ENCODE measurements at regions not wholly inside any gene's neighbourhood (a gene's known extent, or its start where the extent isn't known, plus 50 kb on each side); places are given as distances from the start of the nearest gene placed in this dataset.

DNA sequence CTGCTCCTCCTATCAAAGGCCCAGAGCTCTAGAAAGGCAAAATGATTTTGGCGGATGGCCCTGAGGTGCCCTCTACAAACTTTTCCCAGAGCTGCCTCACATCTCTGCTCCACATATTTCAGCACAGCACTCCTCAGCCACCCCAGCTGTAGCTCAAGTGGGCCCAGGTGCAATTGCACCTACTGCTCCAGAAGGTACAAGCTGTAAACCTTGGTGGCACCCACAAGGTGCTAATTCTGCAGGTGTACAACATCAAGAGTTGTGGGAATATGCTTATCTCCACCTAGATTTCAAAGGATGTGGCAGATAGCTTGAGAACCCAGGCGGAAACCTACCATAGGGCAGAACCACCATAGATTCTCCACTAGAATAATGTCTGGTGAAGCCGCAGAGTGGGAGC, 432.2 kb downstream of the TMEM232 start:
- Histone ChIP-seq H3K27ac (ENCODE audit: insufficient read depth, low read length) (no peak overlapping the region), H4K91ac (ENCODE audit: insufficient read depth, low read depth, low read length) (no peak overlapping the region), H3K4ac (ENCODE audit: low read depth, low read length) (no peak overlapping the region), H3K9me1 (ENCODE audit: insufficient read depth, low read length) (no peaks in the 10 kb centered on the region), H3K27me3 (ENCODE audit: control insufficient read depth, insufficient read depth, low read length) (no peaks in the 10 kb centered on the region), H4K20me1 (ENCODE audit: insufficient read depth, low read length) (no peaks in the 10 kb centered on the region), H3K18ac (ENCODE audit: low read depth, low read length) (no peak overlapping the region), H2BK20ac (ENCODE audit: low read depth, low read length) (no peak overlapping the region), H2AFZ (replicated peaks; ENCODE audit: low read length, poor library complexity) (no peak overlapping the region), H2AK9ac (replicated peaks; ENCODE audit: low read depth, low read length, poor library complexity) (no peak overlapping the region), H3K79me1 (ENCODE audit: low read depth in 1 of 2, low read length in 2 of 2) (no peaks in the 10 kb centered on the region), H4K8ac (ENCODE audit: low read depth in 2 of 2, low read length in 2 of 2) (no peak overlapping the region), H3K23ac (ENCODE audit: low read depth, low read length) (no peak overlapping the region), H2BK120ac (ENCODE audit: low read depth, low read length) (no peak overlapping the region), H4K5ac (ENCODE audit: low read depth, low read length) (no peak overlapping the region), H3K9ac (ENCODE audit: low read depth, low read length) (no peak overlapping the region), H3K14ac (replicated peaks; ENCODE audit: low read depth, low read length) (no peak overlapping the region), H3K4me2 (ENCODE audit: low read depth, low read length) (no peak overlapping the region), H2AK5ac (ENCODE audit: low read depth, low read length) (no peak overlapping the region), H2BK5ac (ENCODE audit: low read depth, low read length, poor library complexity, severe bottlenecking) (no peak overlapping the region), H3K36me3 (ENCODE audit: control insufficient read depth, insufficient read depth, low read length) (no peaks in the 10 kb centered on the region), H3K4me1 (ENCODE audit: control insufficient read depth, insufficient read depth, low read length) (no peaks in the 10 kb centered on the region), H3K4me3 (ENCODE audit: insufficient read depth, low read depth, low read length) (no peak overlapping the region), H3K9me3 (ENCODE audit: control insufficient read depth, insufficient read depth, low read length) (peaks cover 3% of the 10 kb centered on the region; the same call in 1 of the 2 replicates), H3K56ac (ENCODE audit: extremely low read depth, insufficient read depth, low read length) (no peak overlapping the region), H2BK15ac (ENCODE audit: low read depth, low read length) (no peak overlapping the region)
- no peak for ATAC-seq (ENCODE audit: low read depth)
- in situ Hi-C loops (cut with MboI; ENCODE audit: low sequenced_read_pairs) (no loop called here), dilution Hi-C loops (cut with HindIII; ENCODE audit: low sequenced_read_pairs, unreplicated experiment) (no loop called here), intact Hi-C loops (cut with micrococcal nuclease) (no loop called here)
- no peak for DNase-seq
- TF ChIP-seq, protein P1, sequence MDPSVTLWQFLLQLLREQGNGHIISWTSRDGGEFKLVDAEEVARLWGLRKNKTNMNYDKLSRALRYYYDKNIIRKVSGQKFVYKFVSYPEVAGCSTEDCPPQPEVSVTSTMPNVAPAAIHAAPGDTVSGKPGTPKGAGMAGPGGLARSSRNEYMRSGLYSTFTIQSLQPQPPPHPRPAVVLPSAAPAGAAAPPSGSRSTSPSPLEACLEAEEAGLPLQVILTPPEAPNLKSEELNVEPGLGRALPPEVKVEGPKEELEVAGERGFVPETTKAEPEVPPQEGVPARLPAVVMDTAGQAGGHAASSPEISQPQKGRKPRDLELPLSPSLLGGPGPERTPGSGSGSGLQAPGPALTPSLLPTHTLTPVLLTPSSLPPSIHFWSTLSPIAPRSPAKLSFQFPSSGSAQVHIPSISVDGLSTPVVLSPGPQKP (IDR thresholded peaks at IDR 0.05; ENCODE audit: borderline replicate concordance, low read depth, low read length), result no peak
- TF ChIP-seq CHD1 (IDR thresholded peaks at IDR 0.05; ENCODE audit: low read depth, low read length) (no peak), BHLHE40 (IDR thresholded peaks at IDR 0.05; ENCODE audit: low read depth, low read length) (no peak), RAD21 (IDR thresholded peaks at IDR 0.05; ENCODE audit: low read length) (no peak), POLR2A (IDR thresholded peaks at IDR 0.05; ENCODE audit: low read depth, low read length) (no peak), FOS (IDR thresholded peaks at IDR 0.05; ENCODE audit: low read depth, low read length) (no peak), MAZ (IDR thresholded peaks at IDR 0.05; ENCODE audit: borderline replicate concordance, low read depth, low read length) (no peak), MXI1 (IDR thresholded peaks at IDR 0.05; ENCODE audit: borderline replicate concordance, low read depth, low read length) (no peak), CEBPB (IDR thresholded peaks at IDR 0.05; ENCODE audit: low read depth, low read length) (no peak), RFX5 (IDR thresholded peaks at IDR 0.05; ENCODE audit: low read depth, low read length) (no peak), MAFK (IDR thresholded peaks at IDR 0.05; ENCODE audit: low read depth, low read length) (no peak), NFE2L2 (IDR thresholded peaks at IDR 0.05; ENCODE audit: low read depth, low read length) (no peak), RCOR1 (IDR thresholded peaks at IDR 0.05; ENCODE audit: insufficient replicate concordance, low read length) (no peak), SMC3 (IDR thresholded peaks at IDR 0.05; ENCODE audit: low read depth, low read length) (no peak)
- TF ChIP-seq, protein P2, sequence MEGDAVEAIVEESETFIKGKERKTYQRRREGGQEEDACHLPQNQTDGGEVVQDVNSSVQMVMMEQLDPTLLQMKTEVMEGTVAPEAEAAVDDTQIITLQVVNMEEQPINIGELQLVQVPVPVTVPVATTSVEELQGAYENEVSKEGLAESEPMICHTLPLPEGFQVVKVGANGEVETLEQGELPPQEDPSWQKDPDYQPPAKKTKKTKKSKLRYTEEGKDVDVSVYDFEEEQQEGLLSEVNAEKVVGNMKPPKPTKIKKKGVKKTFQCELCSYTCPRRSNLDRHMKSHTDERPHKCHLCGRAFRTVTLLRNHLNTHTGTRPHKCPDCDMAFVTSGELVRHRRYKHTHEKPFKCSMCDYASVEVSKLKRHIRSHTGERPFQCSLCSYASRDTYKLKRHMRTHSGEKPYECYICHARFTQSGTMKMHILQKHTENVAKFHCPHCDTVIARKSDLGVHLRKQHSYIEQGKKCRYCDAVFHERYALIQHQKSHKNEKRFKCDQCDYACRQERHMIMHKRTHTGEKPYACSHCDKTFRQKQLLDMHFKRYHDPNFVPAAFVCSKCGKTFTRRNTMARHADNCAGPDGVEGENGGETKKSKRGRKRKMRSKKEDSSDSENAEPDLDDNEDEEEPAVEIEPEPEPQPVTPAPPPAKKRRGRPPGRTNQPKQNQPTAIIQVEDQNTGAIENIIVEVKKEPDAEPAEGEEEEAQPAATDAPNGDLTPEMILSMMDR (conservative IDR thresholded peaks at IDR 0.05; ENCODE audit: low read depth, low read length), result no peak
- TF ChIP-seq, protein P3, sequence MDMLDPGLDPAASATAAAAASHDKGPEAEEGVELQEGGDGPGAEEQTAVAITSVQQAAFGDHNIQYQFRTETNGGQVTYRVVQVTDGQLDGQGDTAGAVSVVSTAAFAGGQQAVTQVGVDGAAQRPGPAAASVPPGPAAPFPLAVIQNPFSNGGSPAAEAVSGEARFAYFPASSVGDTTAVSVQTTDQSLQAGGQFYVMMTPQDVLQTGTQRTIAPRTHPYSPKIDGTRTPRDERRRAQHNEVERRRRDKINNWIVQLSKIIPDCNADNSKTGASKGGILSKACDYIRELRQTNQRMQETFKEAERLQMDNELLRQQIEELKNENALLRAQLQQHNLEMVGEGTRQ (IDR thresholded peaks at IDR 0.05; ENCODE audit: low read depth, low read length), result no peak
- WGBS, 2 experiments (ENCODE audit: extremely low coverage in 2 of 2, insufficient read length in 1 of 2), result 67% methylated on average over 1 of the region's 3 CpGs; no CpG with 5 or more reads in 1 of the 2 experiments
- POLR2A ChIA-PET (ENCODE audit: unreplicated experiment), result no interaction called here
- no TSS peak for BruUV-seq (replicated peaks)
- CTCF ChIA-PET, result interaction anchor here (0.5 kb wide), 1 partner anchor 177 kb away, joined by 4 read pairs; no protein-coding TSS in a partner anchor

Data from IMR-90 (cell line).